BLaER1 (cell line): ENCODE measurements at regions not wholly inside any gene's neighbourhood (a gene's known extent, or its start where the extent isn't known, plus 50 kb on each side); places are given as distances from the start of the nearest gene placed in this dataset.
A peak's percentile ranks its signal among the peaks of the same experiment; 100 is the strongest.

Experiments used
- H3K27ac ChIP-seq: shearing (Covaris generic); formaldehyde crosslinking; 2 replicates; pipeline ENCODE4 v1.8.1; 2022
- H3K27me3 ChIP-seq: shearing (Covaris generic); formaldehyde crosslinking; 2 replicates; pipeline ENCODE4 v1.8.1; 2022
- H3K36me3 ChIP-seq: shearing (Covaris generic); formaldehyde crosslinking; 2 replicates; pipeline ENCODE4 v1.8.1; 2022
- H3K4me1 ChIP-seq: shearing (Covaris generic); formaldehyde crosslinking; 2 replicates; pipeline ENCODE4 v1.8.1; 2022
- H3K4me2 ChIP-seq: shearing (Covaris generic); formaldehyde crosslinking; 2 replicates; pipeline ENCODE4 v1.8.1; 2022
- H3K4me3 ChIP-seq: shearing (Covaris generic); formaldehyde crosslinking; 2 replicates; pipeline ENCODE4 v1.8.1; 2022
- H3K9ac ChIP-seq: shearing (Covaris generic); formaldehyde crosslinking; 2 replicates; pipeline ENCODE4 v1.8.1; 2022
- H3K9me3 ChIP-seq: shearing (Covaris generic); formaldehyde crosslinking; 2 replicates; pipeline ENCODE4 v1.8.1; 2022
- H4K20me1 ChIP-seq: shearing (Covaris generic); formaldehyde crosslinking; 2 replicates; pipeline ENCODE4 v1.8.1; 2022
- Cebpa-rat ChIP-seq: shearing (Covaris generic); IDR thresholded peaks from 2 replicates; pipeline ENCODE4 v1.8.1; 2022

GRCh38 chr1:83761167-83762038 lies 237.5 kb downstream of the TTLL7 start:
- Histone ChIP-seq H3K9ac (no peak overlapping the region), H4K20me1 (no peaks in the 10 kb centered on the region), H3K27ac (no peak overlapping the region), H3K4me2 (peak overlapping the region; percentile 43), H3K4me1 (peaks cover 10% of the 10 kb centered on the region), H3K36me3 (no peaks in the 10 kb centered on the region), H3K27me3 (no peaks in the 10 kb centered on the region), H3K9me3 (no peaks in the 10 kb centered on the region), H3K4me3 (no peak overlapping the region)
- no peak for TF ChIP-seq Cebpa-rat

GRCh38 chr1:83760226-83761021 lies 238.5 kb downstream of the TTLL7 start:
- no peak for TF ChIP-seq Cebpa-rat
- no peak overlapping the region for H3K27ac ChIP-seq
- no peaks in the 10 kb centered on the region for H3K9me3 ChIP-seq
- H3K36me3 ChIP-seq: no peaks in the 10 kb centered on the region
- H3K9ac ChIP-seq: no peak overlapping the region
- peaks cover 10% of the 10 kb centered on the region for H3K4me1 ChIP-seq
- H3K4me2 ChIP-seq: peak overlapping the region; percentile 43
- no peak overlapping the region for H3K4me3 ChIP-seq
- no peaks in the 10 kb centered on the region for H4K20me1 ChIP-seq
- H3K27me3 ChIP-seq: no peaks in the 10 kb centered on the region

GRCh38 chr1:83756984-83757717 lies 241.8 kb downstream of the TTLL7 start:
- no peak overlapping the region for H3K4me2 ChIP-seq
- no peak overlapping the region for H3K27ac ChIP-seq
- H3K4me1 ChIP-seq: peaks cover 10% of the 10 kb centered on the region
- no peak for TF ChIP-seq Cebpa-rat
- no peak overlapping the region for H3K4me3 ChIP-seq
- H3K27me3 ChIP-seq: no peaks in the 10 kb centered on the region
- H3K9ac ChIP-seq: no peak overlapping the region
- H4K20me1 ChIP-seq: no peaks in the 10 kb centered on the region
- H3K36me3 ChIP-seq: no peaks in the 10 kb centered on the region
- no peaks in the 10 kb centered on the region for H3K9me3 ChIP-seq

- H3K27ac ChIP-seq: no peak overlapping the region
- no peaks in the 10 kb centered on the region for H3K9me3 ChIP-seq
- H3K9ac ChIP-seq: no peak overlapping the region
- H3K36me3 ChIP-seq: no peaks in the 10 kb centered on the region
- H3K27me3 ChIP-seq: no peaks in the 10 kb centered on the region
- no peak overlapping the region for H3K4me3 ChIP-seq
- no peak for TF ChIP-seq Cebpa-rat
- no peak overlapping the region for H3K4me2 ChIP-seq
- no peaks in the 10 kb centered on the region for H3K4me1 ChIP-seq
- H4K20me1 ChIP-seq: no peaks in the 10 kb centered on the region
Measured at GRCh38 chr1:83751602-83752001, 247.3 kb downstream of the TTLL7 start.

GRCh38 chr1:83750201-83750600 lies 248.7 kb downstream of the TTLL7 start:
- no peaks in the 10 kb centered on the region for H3K36me3 ChIP-seq
- H3K4me1 ChIP-seq: no peaks in the 10 kb centered on the region
- H3K27ac ChIP-seq: no peak overlapping the region
- H3K9ac ChIP-seq: no peak overlapping the region
- H4K20me1 ChIP-seq: no peaks in the 10 kb centered on the region
- no peak overlapping the region for H3K4me3 ChIP-seq
- no peak overlapping the region for H3K4me2 ChIP-seq
- H3K27me3 ChIP-seq: no peaks in the 10 kb centered on the region
- no peaks in the 10 kb centered on the region for H3K9me3 ChIP-seq
- no peak for TF ChIP-seq Cebpa-rat

- no peaks in the 10 kb centered on the region for H3K9me3 ChIP-seq
- H3K4me3 ChIP-seq: no peak overlapping the region
- no peaks in the 10 kb centered on the region for H3K36me3 ChIP-seq
- no peaks in the 10 kb centered on the region for H3K27me3 ChIP-seq
- H3K4me2 ChIP-seq: no peak overlapping the region
- H3K27ac ChIP-seq: no peak overlapping the region
- no peaks in the 10 kb centered on the region for H4K20me1 ChIP-seq
- H3K4me1 ChIP-seq: no peaks in the 10 kb centered on the region
- H3K9ac ChIP-seq: no peak overlapping the region
- no peak for TF ChIP-seq Cebpa-rat
Measured at GRCh38 chr1:83747853-83748482, 251.0 kb downstream of the TTLL7 start.

- H3K4me1 ChIP-seq: no peaks in the 10 kb centered on the region
- no peak for TF ChIP-seq Cebpa-rat
- H3K4me2 ChIP-seq: no peak overlapping the region
- H3K4me3 ChIP-seq: no peak overlapping the region
- no peaks in the 10 kb centered on the region for H4K20me1 ChIP-seq
- no peaks in the 10 kb centered on the region for H3K9me3 ChIP-seq
- no peak overlapping the region for H3K27ac ChIP-seq
- H3K9ac ChIP-seq: no peak overlapping the region
- no peaks in the 10 kb centered on the region for H3K36me3 ChIP-seq
- no peaks in the 10 kb centered on the region for H3K27me3 ChIP-seq
Measured at GRCh38 chr1:83746234-83746633, 252.7 kb downstream of the TTLL7 start.

GRCh38 chr1:83742446-83742845 lies 256.5 kb downstream of the TTLL7 start:
- no peaks in the 10 kb centered on the region for H3K9me3 ChIP-seq
- H3K36me3 ChIP-seq: no peaks in the 10 kb centered on the region
- H3K4me3 ChIP-seq: no peak overlapping the region
- no peak for TF ChIP-seq Cebpa-rat
- no peaks in the 10 kb centered on the region for H3K27me3 ChIP-seq
- no peak overlapping the region for H3K4me2 ChIP-seq
- H4K20me1 ChIP-seq: no peaks in the 10 kb centered on the region
- H3K4me1 ChIP-seq: no peaks in the 10 kb centered on the region
- no peak overlapping the region for H3K9ac ChIP-seq
- no peak overlapping the region for H3K27ac ChIP-seq

- H3K4me3 ChIP-seq: no peak overlapping the region
- H4K20me1 ChIP-seq: no peaks in the 10 kb centered on the region
- H3K9me3 ChIP-seq: no peaks in the 10 kb centered on the region
- no peak overlapping the region for H3K27ac ChIP-seq
- no peaks in the 10 kb centered on the region for H3K4me1 ChIP-seq
- no peak for TF ChIP-seq Cebpa-rat
- no peak overlapping the region for H3K4me2 ChIP-seq
- H3K36me3 ChIP-seq: no peaks in the 10 kb centered on the region
- H3K9ac ChIP-seq: no peak overlapping the region
- H3K27me3 ChIP-seq: no peaks in the 10 kb centered on the region
Measured at GRCh38 chr1:83741770-83742169, 257.2 kb downstream of the TTLL7 start.
